ENCODE measurements at regions not wholly inside any gene's neighbourhood (a gene's known extent, or its start where the extent isn't known, plus 50 kb on each side); places are given as distances from the start of the nearest gene placed in this dataset.

DNA sequence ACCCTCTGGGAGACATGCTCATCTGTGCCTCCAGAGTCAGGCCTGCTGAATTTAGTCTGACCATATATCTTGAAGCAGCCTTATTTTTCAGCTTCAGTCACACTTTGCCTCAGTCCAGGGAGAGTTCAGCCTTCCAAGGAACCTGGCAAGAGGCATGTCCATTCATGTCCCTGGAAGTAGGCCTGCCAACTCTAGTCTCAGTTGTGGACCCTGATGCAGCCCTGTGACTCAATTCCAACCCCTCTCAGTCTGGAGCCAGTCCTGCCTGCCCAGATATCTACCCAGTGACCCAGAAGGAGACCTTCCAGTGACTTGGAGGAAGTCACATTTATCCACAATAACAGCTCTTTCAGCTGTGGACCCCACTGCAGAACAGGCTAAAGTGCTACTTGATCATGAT is 566.6 kb downstream of the TMEM135 start:
- Mint-ChIP-seq H3K4me3 (ENCODE audit: unreplicated experiment) (no peak overlapping the region), H3K4me1 (ENCODE audit: low read depth, unreplicated experiment) (peaks cover 2% of the 10 kb centered on the region), H3K9me3 (ENCODE audit: unreplicated experiment) (no peaks in the 10 kb centered on the region), H3K27ac (ENCODE audit: unreplicated experiment) (peak overlapping the region; percentile 62), H3K27me3 (ENCODE audit: low read depth, unreplicated experiment) (no peaks in the 10 kb centered on the region), H3K36me3 (ENCODE audit: low read depth, unreplicated experiment) (no peaks in the 10 kb centered on the region)
- TF ChIP-seq EZH2 (IDR thresholded peaks at IDR 0.05; ENCODE audit: insufficient read depth, low read length) (no peak), CTCF (IDR thresholded peaks at IDR 0.05; ENCODE audit: insufficient read depth, low read depth, low read length) (no peak)
- Histone ChIP-seq H3K4me3 (ENCODE audit: insufficient read depth, low read depth, low read length) (no peak overlapping the region), H3K9ac (ENCODE audit: low read length) (no peak overlapping the region), H3K36me3 (ENCODE audit: insufficient read depth, low read length) (no peaks in the 10 kb centered on the region), H3K79me2 (ENCODE audit: insufficient read depth, low read length) (no peaks in the 10 kb centered on the region), H3K27me3 (ENCODE audit: insufficient read depth, low read length) (no peaks in the 10 kb centered on the region), H3K9me3 (ENCODE audit: insufficient read depth, low read depth, low read length) (no peaks in the 10 kb centered on the region), H2AFZ (ENCODE audit: low read depth, low read length) (no peak overlapping the region), H4K20me1 (ENCODE audit: insufficient read depth, low read length) (no peaks in the 10 kb centered on the region), H3K4me2 (ENCODE audit: low read length) (no peak overlapping the region), H3K27ac (ENCODE audit: low read depth, low read length) (no peak overlapping the region), H3K4me1 (ENCODE audit: insufficient read depth, low read length) (no peaks in the 10 kb centered on the region)
- DNase-seq (ENCODE audit: low read depth) (no peak), FAIRE-seq (no peak)

- Mint-ChIP-seq H3K27ac (ENCODE audit: unreplicated experiment) (peak overlapping the region; percentile 62), H3K4me1 (ENCODE audit: low read depth, unreplicated experiment) (peaks cover 2% of the 10 kb centered on the region), H3K36me3 (ENCODE audit: low read depth, unreplicated experiment) (no peaks in the 10 kb centered on the region), H3K4me3 (ENCODE audit: unreplicated experiment) (no peak overlapping the region), H3K9me3 (ENCODE audit: unreplicated experiment) (no peaks in the 10 kb centered on the region), H3K27me3 (ENCODE audit: low read depth, unreplicated experiment) (no peaks in the 10 kb centered on the region)
- DNase-seq (ENCODE audit: low read depth) (no peak), FAIRE-seq (no peak)
- no peak overlapping the region for H2AFZ ChIP-seq (ENCODE audit: low read depth, low read length)
- no peak overlapping the region for H3K4me2 ChIP-seq (ENCODE audit: low read length)
- H3K27ac ChIP-seq (ENCODE audit: low read depth, low read length): no peak overlapping the region
- H3K27me3 ChIP-seq (ENCODE audit: insufficient read depth, low read length): no peaks in the 10 kb centered on the region
- no peak for TF ChIP-seq EZH2 (IDR thresholded peaks at IDR 0.05; ENCODE audit: insufficient read depth, low read length)
- TF ChIP-seq CTCF (IDR thresholded peaks at IDR 0.05; ENCODE audit: insufficient read depth, low read depth, low read length): no peak
- no peaks in the 10 kb centered on the region for H3K36me3 ChIP-seq (ENCODE audit: insufficient read depth, low read length)
- no peaks in the 10 kb centered on the region for H3K4me1 ChIP-seq (ENCODE audit: insufficient read depth, low read length)
- no peaks in the 10 kb centered on the region for H3K79me2 ChIP-seq (ENCODE audit: insufficient read depth, low read length)
- no peaks in the 10 kb centered on the region for H3K9me3 ChIP-seq (ENCODE audit: insufficient read depth, low read depth, low read length)
- H3K9ac ChIP-seq (ENCODE audit: low read length): no peak overlapping the region
- no peak overlapping the region for H3K4me3 ChIP-seq (ENCODE audit: insufficient read depth, low read depth, low read length)
- no peaks in the 10 kb centered on the region for H4K20me1 ChIP-seq (ENCODE audit: insufficient read depth, low read length)
Measured at GRCh38 chr11:87603887-87604286, 566.2 kb downstream of the TMEM135 start.

- Histone ChIP-seq H3K9ac (ENCODE audit: low read length) (no peak overlapping the region), H4K20me1 (ENCODE audit: insufficient read depth, low read length) (no peaks in the 10 kb centered on the region), H3K4me2 (ENCODE audit: low read length) (no peak overlapping the region), H2AFZ (ENCODE audit: low read depth, low read length) (no peak overlapping the region), H3K27ac (ENCODE audit: low read depth, low read length) (no peak overlapping the region), H3K9me3 (ENCODE audit: insufficient read depth, low read depth, low read length) (no peaks in the 10 kb centered on the region), H3K27me3 (ENCODE audit: insufficient read depth, low read length) (no peaks in the 10 kb centered on the region), H3K79me2 (ENCODE audit: insufficient read depth, low read length) (no peaks in the 10 kb centered on the region), H3K36me3 (ENCODE audit: insufficient read depth, low read length) (no peaks in the 10 kb centered on the region), H3K4me1 (ENCODE audit: insufficient read depth, low read length) (no peaks in the 10 kb centered on the region), H3K4me3 (ENCODE audit: insufficient read depth, low read depth, low read length) (no peak overlapping the region)
- DNase-seq (ENCODE audit: low read depth) (no peak), FAIRE-seq (no peak)
- Mint-ChIP-seq H3K4me1 (ENCODE audit: low read depth, unreplicated experiment) (peaks cover 2% of the 10 kb centered on the region), H3K36me3 (ENCODE audit: low read depth, unreplicated experiment) (no peaks in the 10 kb centered on the region), H3K4me3 (ENCODE audit: unreplicated experiment) (no peak overlapping the region), H3K9me3 (ENCODE audit: unreplicated experiment) (peaks cover 1% of the 10 kb centered on the region), H3K27me3 (ENCODE audit: low read depth, unreplicated experiment) (no peaks in the 10 kb centered on the region), H3K27ac (ENCODE audit: unreplicated experiment) (no peak overlapping the region)
- TF ChIP-seq CTCF (IDR thresholded peaks at IDR 0.05; ENCODE audit: insufficient read depth, low read depth, low read length) (no peak), EZH2 (IDR thresholded peaks at IDR 0.05; ENCODE audit: insufficient read depth, low read length) (no peak)
Measured at GRCh38 chr11:87602776-87603175, 565.0 kb downstream of the TMEM135 start.
